ENCODE measurements at regions not wholly inside any gene's neighbourhood (a gene's known extent, or its start where the extent isn't known, plus 50 kb on each side); places are given as distances from the start of the nearest gene placed in this dataset.

- peaks cover 21 to 30% of the 10 kb centered on the region in 2 donors for H3K4me1 ChIP-seq (replicated peaks in 1 of 2)
- in situ Hi-C loops (cut with MboI; ENCODE audit: low pct_unique_long_range_greater_than_20kb in 2 of 9, low sequenced_read_pairs in 9 of 9, unreplicated experiment in 9 of 9): no loop called here
- no peak overlapping the region for H3K4me3 ChIP-seq
- peak in 5 of 8 experiments; percentile 42 to 72 (median 60) for ATAC-seq (replicated peaks in 6 of 8)
- H3K27ac ChIP-seq: peak overlapping the region; percentile 60 to 75
- 6 to 100% (median 61%) methylated on average over 1 to 9 of the region's 11 CpGs; no CpG with 5 or more reads in 1 of the 10 experiments for WGBS, 10 experiments
Measured at GRCh38 chr20:52410731-52411234, 219.2 kb upstream of the ZFP64 start.

- ATAC-seq (replicated peaks in 6 of 8): peak; percentile 49 to 93 (median 91)
- peak overlapping the region; percentile 27 to 37 for H3K27ac ChIP-seq
- no peak overlapping the region for H3K4me3 ChIP-seq
- 14 to 100% (median 33%) methylated on average over 1 to 8 of the region's 11 CpGs; no CpG with 5 or more reads in 1 of the 10 experiments for WGBS, 10 experiments
- H3K4me1 ChIP-seq (replicated peaks in 1 of 2): peaks cover 21 to 30% of the 10 kb centered on the region in 2 donors
- in situ Hi-C loops (cut with MboI; ENCODE audit: low pct_unique_long_range_greater_than_20kb in 2 of 9, low sequenced_read_pairs in 9 of 9, unreplicated experiment in 9 of 9): no loop called here
Measured at GRCh38 chr20:52410182-52410647, 218.6 kb upstream of the ZFP64 start.

GRCh38 chr20:52405986-52406385 is 214.4 kb upstream of the ZFP64 start:
- ATAC-seq (replicated peaks in 6 of 8): no peak
- no peak overlapping the region for H3K27ac ChIP-seq
- in situ Hi-C loops (cut with MboI; ENCODE audit: low pct_unique_long_range_greater_than_20kb in 2 of 9, low sequenced_read_pairs in 9 of 9, unreplicated experiment in 9 of 9): no loop called here
- WGBS, 10 experiments: 80 to 100% (median 100%) methylated on average over 1 to 2 of the region's 2 CpGs
- H3K4me1 ChIP-seq (replicated peaks in 1 of 2): peaks cover 13 to 19% of the 10 kb centered on the region in 2 donors
- H3K4me3 ChIP-seq: no peak overlapping the region

- H3K4me3 ChIP-seq: no peak overlapping the region
- H3K4me1 ChIP-seq (replicated peaks in 1 of 2): peaks cover 10 to 13% of the 10 kb centered on the region in 2 donors
- peak in 3 of 8 experiments; percentile 62 to 71 (median 66) for ATAC-seq (replicated peaks in 6 of 8)
- no peak overlapping the region for H3K27ac ChIP-seq
- in situ Hi-C loops (cut with MboI; ENCODE audit: low pct_unique_long_range_greater_than_20kb in 2 of 9, low sequenced_read_pairs in 9 of 9, unreplicated experiment in 9 of 9): no loop called here
- WGBS, 10 experiments: 0 to 100% (median 38%) methylated on average over 1 of the region's 1 CpG; no CpG with 5 or more reads in 2 of the 10 experiments
Measured at GRCh38 chr20:52405417-52405816, 213.8 kb upstream of the ZFP64 start.

- Histone ChIP-seq H3K4me3 (no peak overlapping the region), H3K27ac (no peak overlapping the region), H3K4me1 (replicated peaks in 1 of 2) (peaks cover 2 to 6% of the 10 kb centered on the region in 2 donors)
- in situ Hi-C loops (cut with MboI; ENCODE audit: low pct_unique_long_range_greater_than_20kb in 2 of 9, low sequenced_read_pairs in 9 of 9, unreplicated experiment in 9 of 9): no loop called here
- WGBS, 10 experiments: 14 to 100% (median 82%) methylated on average over 1 to 3 of the region's 3 CpGs
- no peak for ATAC-seq (replicated peaks in 6 of 8)
Measured at GRCh38 chr20:52404671-52405070, 213.1 kb upstream of the ZFP64 start.

- no peak for ATAC-seq (replicated peaks in 6 of 8)
- Histone ChIP-seq H3K4me1 (replicated peaks in 1 of 2) (no peaks in the 10 kb centered on the region), H3K27ac (no peak overlapping the region), H3K4me3 (no peak overlapping the region)
- in situ Hi-C loops (cut with MboI; ENCODE audit: low pct_unique_long_range_greater_than_20kb in 2 of 9, low sequenced_read_pairs in 9 of 9, unreplicated experiment in 9 of 9): no loop called here
- 22 to 100% (median 84%) methylated on average over 1 to 4 of the region's 4 CpGs; no CpG with 5 or more reads in 2 of the 10 experiments for WGBS, 10 experiments
Measured at GRCh38 chr20:52402950-52403349, 211.4 kb upstream of the ZFP64 start.

GRCh38 chr20:52402514-52402913 is 210.9 kb upstream of the ZFP64 start:
- in situ Hi-C loops (cut with MboI; ENCODE audit: low pct_unique_long_range_greater_than_20kb in 2 of 9, low sequenced_read_pairs in 9 of 9, unreplicated experiment in 9 of 9): no loop called here
- Histone ChIP-seq H3K4me1 (replicated peaks in 1 of 2) (no peaks in the 10 kb centered on the region), H3K4me3 (no peak overlapping the region), H3K27ac (no peak overlapping the region)
- WGBS, 10 experiments: 54 to 86% (median 74%) methylated on average over 1 to 5 of the region's 5 CpGs; no CpG with 5 or more reads in 5 of the 10 experiments
- ATAC-seq (replicated peaks in 6 of 8): no peak

- 80 to 100% (median 100%) methylated on average over 1 of the region's 1 CpG; no CpG with 5 or more reads in 4 of the 10 experiments for WGBS, 10 experiments
- no peaks in the 10 kb centered on the region for H3K4me1 ChIP-seq (replicated peaks in 1 of 2)
Measured at GRCh38 chr20:52401431-52401830, 209.9 kb upstream of the ZFP64 start.

GRCh38 chr20:52399352-52399751 is 207.8 kb upstream of the ZFP64 start:
- 17 to 86% (median 54%) methylated on average over 1 to 2 of the region's 2 CpGs; no CpG with 5 or more reads in 2 of the 10 experiments for WGBS, 10 experiments
- Histone ChIP-seq H3K4me1 (replicated peaks in 1 of 2) (no peaks in the 10 kb centered on the region), H3K4me3 (no peak overlapping the region), H3K27ac (no peak overlapping the region)
- ATAC-seq (replicated peaks in 6 of 8): no peak
- in situ Hi-C loops (cut with MboI; ENCODE audit: low pct_unique_long_range_greater_than_20kb in 2 of 9, low sequenced_read_pairs in 9 of 9, unreplicated experiment in 9 of 9): loop anchor here in 2 of 9 experiments (25.0 kb wide), 1 partner anchor 162 kb away; no protein-coding TSS in a partner anchor

More at GRCh38 chr20:52401431-52401830, 209.9 kb upstream of the ZFP64 start:
- H3K4me3 ChIP-seq: no peak overlapping the region
- in situ Hi-C loops (cut with MboI; ENCODE audit: low pct_unique_long_range_greater_than_20kb in 2 of 9, low sequenced_read_pairs in 9 of 9, unreplicated experiment in 9 of 9): no loop called here
- H3K27ac ChIP-seq: no peak overlapping the region
- ATAC-seq (replicated peaks in 6 of 8): no peak

GRCh38 chr20:52389606-52390005 is 198.0 kb upstream of the ZFP64 start:
- 50 to 100% (median 86%) methylated on average over 1 of the region's 1 CpG; no CpG with 5 or more reads in 3 of the 10 experiments for WGBS, 10 experiments
- no peak for ATAC-seq (replicated peaks in 6 of 8)
- Histone ChIP-seq H3K4me3 (no peak overlapping the region), H3K4me1 (replicated peaks in 1 of 2) (no peaks in the 10 kb centered on the region), H3K27ac (no peak overlapping the region)
- in situ Hi-C loops (cut with MboI; ENCODE audit: low pct_unique_long_range_greater_than_20kb in 2 of 9, low sequenced_read_pairs in 9 of 9, unreplicated experiment in 9 of 9): loop anchor here in 2 of 9 experiments (25.0 kb wide), 1 partner anchor 152 kb away; no protein-coding TSS in a partner anchor

- no peak for ATAC-seq (replicated peaks in 6 of 8)
- in situ Hi-C loops (cut with MboI; ENCODE audit: low pct_unique_long_range_greater_than_20kb in 2 of 9, low sequenced_read_pairs in 9 of 9, unreplicated experiment in 9 of 9): loop anchor here in 2 of 9 experiments (25.0 kb wide), 1 partner anchor 147 kb away; no protein-coding TSS in a partner anchor
- WGBS, 10 experiments: 37 to 90% (median 87%) methylated on average over 4 to 10 of the region's 10 CpGs; no CpG with 5 or more reads in 3 of the 10 experiments
- Histone ChIP-seq H3K4me1 (replicated peaks in 1 of 2) (no peaks in the 10 kb centered on the region), H3K4me3 (no peak overlapping the region), H3K27ac (no peak overlapping the region)
Measured at GRCh38 chr20:52383995-52384621, 192.5 kb upstream of the ZFP64 start.

- ATAC-seq (replicated peaks in 6 of 8): no peak
- in situ Hi-C loops (cut with MboI; ENCODE audit: low pct_unique_long_range_greater_than_20kb in 2 of 9, low sequenced_read_pairs in 9 of 9, unreplicated experiment in 9 of 9): loop anchor here in 2 of 9 experiments (25.0 kb wide), 1 partner anchor 146 kb away; no protein-coding TSS in a partner anchor
Measured at GRCh38 chr20:52382933-52383332, 191.4 kb upstream of the ZFP64 start.

GRCh38 chr20:52379723-52380336 is 188.3 kb upstream of the ZFP64 start:
- no peak overlapping the region for H3K27ac ChIP-seq
- no peak overlapping the region for H3K4me3 ChIP-seq
- no peak for ATAC-seq (replicated peaks in 6 of 8)
- in situ Hi-C loops (cut with MboI; ENCODE audit: low pct_unique_long_range_greater_than_20kb in 2 of 9, low sequenced_read_pairs in 9 of 9, unreplicated experiment in 9 of 9): loop anchor here in 3 of 9 experiments (10.0 to 25.0 kb wide), 2 partner anchors 125 to 143 kb away; no protein-coding TSS in a partner anchor
- no peaks in the 10 kb centered on the region for H3K4me1 ChIP-seq (replicated peaks in 1 of 2)
- WGBS, 10 experiments: 11 to 89% (median 45%) methylated on average over 3 to 7 of the region's 7 CpGs

More at GRCh38 chr20:52382933-52383332, 191.4 kb upstream of the ZFP64 start:
- no peak overlapping the region for H3K27ac ChIP-seq
- H3K4me1 ChIP-seq (replicated peaks in 1 of 2): no peaks in the 10 kb centered on the region
- 19 to 100% (median 85%) methylated on average over 2 to 4 of the region's 4 CpGs; no CpG with 5 or more reads in 1 of the 10 experiments for WGBS, 10 experiments
- H3K4me3 ChIP-seq: no peak overlapping the region

All from motor neuron (in vitro differentiated cells).